ENCODE measurements at regions not wholly inside any gene's neighbourhood (a gene's known extent, or its start where the extent isn't known, plus 50 kb on each side); places are given as distances from the start of the nearest gene placed in this dataset.

- no peaks in the 10 kb centered on the region for H3K79me2 ChIP-seq (ENCODE audit: control insufficient read depth, insufficient read depth, low read length)
- H4K20me1 ChIP-seq (ENCODE audit: control insufficient read depth, insufficient read depth, low read length, poor library complexity, severe bottlenecking): no peaks in the 10 kb centered on the region
- no peak overlapping the region for H3K4me3 ChIP-seq (ENCODE audit: control extremely low read depth in 1 of 5, extremely low read depth in 1 of 5, insufficient read depth in 1 of 5, low read depth in 2 of 5, low read length in 4 of 5)
- H3K9me3 Mint-ChIP-seq (ENCODE audit: insufficient read depth): no peaks in the 10 kb centered on the region
- DNase-seq: no peak
- intact Hi-C loops (cut with micrococcal nuclease): no loop called here
- no peak overlapping the region for H2AFZ ChIP-seq (ENCODE audit: insufficient read depth, low read depth, low read length, poor library complexity, severe bottlenecking)
- H3K27me3 ChIP-seq (replicated peaks in 1 of 4; ENCODE audit: control extremely low read depth in 1 of 4, control insufficient read depth in 3 of 4, insufficient read depth in 4 of 4, low read length in 3 of 4): peaks cover 0 to 8% (median 0%) of the 10 kb centered on the region in 4 experiments
- H3K4me1 Mint-ChIP-seq: no peaks in the 10 kb centered on the region
- no peak for ATAC-seq (ENCODE audit: low read depth)
- no peak overlapping the region for H3K4me2 ChIP-seq (replicated peaks; ENCODE audit: low read depth, low read length, poor library complexity, severe bottlenecking)
- H3K4me3 Mint-ChIP-seq: no peak overlapping the region
- peaks cover 13% of the 10 kb centered on the region for H3K27me3 Mint-ChIP-seq
- no peaks in the 10 kb centered on the region for H3K4me1 ChIP-seq (ENCODE audit: control insufficient read depth in 2 of 2, insufficient read depth in 2 of 2, low read length in 2 of 2)
- TF ChIP-seq EZH2 (IDR thresholded peaks at IDR 0.05; ENCODE audit: borderline replicate concordance, insufficient read depth, low read depth, low read length, poor library complexity, severe bottlenecking) (no peak), CTCF (IDR thresholded peaks at IDR 0.05) (no peak)
- no peak overlapping the region for H3K9ac ChIP-seq (ENCODE audit: low read length)
- ChIA-PET CTCF (no interaction called here), POLR2A (no interaction called here)
- H3K27ac ChIP-seq (ENCODE audit: low read length in 2 of 2): no peak overlapping the region
- H3K9me3 ChIP-seq (ENCODE audit: control extremely low read depth in 1 of 3, control insufficient read depth in 2 of 3, insufficient read depth in 1 of 3, low read length in 2 of 3): peaks cover 0 to 1% (median 0%) of the 10 kb centered on the region in 3 donors
- H3K27ac Mint-ChIP-seq: no peak overlapping the region
- no peaks in the 10 kb centered on the region for H3K36me3 ChIP-seq (replicated peaks in 1 of 2; ENCODE audit: control extremely low read depth in 1 of 2, control insufficient read depth in 1 of 2, extremely low read depth in 1 of 2, insufficient read depth in 2 of 2, low read length in 1 of 2)
- 100% methylated on average over 1 of the region's 2 CpGs for WGBS (ENCODE audit: insufficient coverage)
Measured at GRCh38 chr1:112317140-112317539, 78.9 kb upstream of the CTTNBP2NL start.

GRCh38 chr1:112317611-112318062 is 78.4 kb upstream of the CTTNBP2NL start:
- H3K27ac Mint-ChIP-seq: no peak overlapping the region
- Histone ChIP-seq H3K9ac (ENCODE audit: low read length) (no peak overlapping the region), H3K4me1 (ENCODE audit: control insufficient read depth in 2 of 2, insufficient read depth in 2 of 2, low read length in 2 of 2) (no peaks in the 10 kb centered on the region), H3K9me3 (ENCODE audit: control extremely low read depth in 1 of 3, control insufficient read depth in 2 of 3, insufficient read depth in 1 of 3, low read length in 2 of 3) (peaks cover 0 to 1% (median 0%) of the 10 kb centered on the region in 3 donors), H3K36me3 (replicated peaks in 1 of 2; ENCODE audit: control extremely low read depth in 1 of 2, control insufficient read depth in 1 of 2, extremely low read depth in 1 of 2, insufficient read depth in 2 of 2, low read length in 1 of 2) (no peaks in the 10 kb centered on the region), H3K27me3 (replicated peaks in 1 of 4; ENCODE audit: control extremely low read depth in 1 of 4, control insufficient read depth in 3 of 4, insufficient read depth in 4 of 4, low read length in 3 of 4) (peaks cover 0 to 9% (median 0%) of the 10 kb centered on the region in 4 experiments), H3K79me2 (ENCODE audit: control insufficient read depth, insufficient read depth, low read length) (no peaks in the 10 kb centered on the region), H3K4me2 (replicated peaks; ENCODE audit: low read depth, low read length, poor library complexity, severe bottlenecking) (no peak overlapping the region), H3K4me3 (ENCODE audit: control extremely low read depth in 1 of 5, extremely low read depth in 1 of 5, insufficient read depth in 1 of 5, low read depth in 2 of 5, low read length in 4 of 5) (no peak overlapping the region), H3K27ac (ENCODE audit: low read length in 2 of 2) (no peak overlapping the region), H4K20me1 (ENCODE audit: control insufficient read depth, insufficient read depth, low read length, poor library complexity, severe bottlenecking) (no peaks in the 10 kb centered on the region), H2AFZ (ENCODE audit: insufficient read depth, low read depth, low read length, poor library complexity, severe bottlenecking) (no peak overlapping the region)
- H3K4me3 Mint-ChIP-seq: no peak overlapping the region
- no peaks in the 10 kb centered on the region for H3K9me3 Mint-ChIP-seq (ENCODE audit: insufficient read depth)
- CTCF ChIA-PET: no interaction called here
- intact Hi-C loops (cut with micrococcal nuclease): no loop called here
- peaks cover 17% of the 10 kb centered on the region for H3K27me3 Mint-ChIP-seq
- TF ChIP-seq CTCF (IDR thresholded peaks at IDR 0.05): no peak
- TF ChIP-seq EZH2 (IDR thresholded peaks at IDR 0.05; ENCODE audit: borderline replicate concordance, insufficient read depth, low read depth, low read length, poor library complexity, severe bottlenecking): no peak
- 88% methylated on average over 6 of the region's 6 CpGs for WGBS (ENCODE audit: insufficient coverage)
- no peaks in the 10 kb centered on the region for H3K4me1 Mint-ChIP-seq
- no peak for ATAC-seq (ENCODE audit: low read depth)
- POLR2A ChIA-PET: no interaction called here
- no peak for DNase-seq
